Esophagus squamous epithelium (tissue), 5 donors: ENCODE measurements at regions not wholly inside any gene's neighbourhood (a gene's known extent, or its start where the extent isn't known, plus 50 kb on each side); places are given as distances from the start of the nearest gene placed in this dataset.

Experiments
- DNase-seq: peaks from one replicate; lab custom pipeline; 2025; lab: John Stamatoyannopoulos, UW
- H3K27ac ChIP-seq, 4 donors: fragments of 200-600 bp; sonication (generic); one replicate each; pipeline ENCODE4 v1.5.1; 2016 to 2019; ENCODE audit warnings: mild to moderate bottlenecking in 1 of 4
- H3K27me3 ChIP-seq, 4 donors: fragments of 200-600 bp; sonication (generic); 1 replicate in 3 of 4; 2 replicates in 1 of 4; pipeline versions ENCODE4 v1.5.1 to v1.6.0; 2017 to 2021; ENCODE audit warnings: antibody characterized with exemption in 1 of 4
- H3K36me3 ChIP-seq, 3 donors: fragments of 200-600 bp; sonication (generic); one replicate each; pipeline ENCODE4 v1.5.1; 2016 to 2019
- H3K4me1 ChIP-seq, 3 donors: fragments of 200-600 bp; sonication (generic); one replicate each; pipeline ENCODE4 v1.5.1; 2017 to 2019
- H3K4me3 ChIP-seq, 4 donors: fragments of 200-600 bp; sonication (generic); 1 replicate in 3 of 4; 2 replicates in 1 of 4; pipeline ENCODE4 v1.5.1; 2016 to 2019; ENCODE audit warnings: mild to moderate bottlenecking in 2 of 4, moderate library complexity in 1 of 4
- H3K9me3 ChIP-seq, 3 donors: fragments of 200-600 bp; sonication (generic); one replicate each; pipeline ENCODE4 v1.5.1; 2016 to 2019
- CTCF ChIP-seq, 6 experiments: fragments of 450-650 bp in 4 of 6; fragments of 200-600 bp in 2 of 6; sonication (generic) in 2 of 6; IDR thresholded peaks; one replicate each; pipeline ENCODE4 v1.5.1; 2016 to 2019; ENCODE audit warnings: antibody characterized with exemption in 6 of 6, mild to moderate bottlenecking in 4 of 6, moderate library complexity in 4 of 6
- POLR2A ChIP-seq, 4 donors: fragments of 450-650 bp; IDR thresholded peaks; one replicate each; pipeline ENCODE4 v1.6.1; 2017; ENCODE audit warnings: antibody characterized with exemption in 4 of 4, mild to moderate bottlenecking in 4 of 4, moderate library complexity in 3 of 4
- WGBS, 2 donors: methylation state at CpG; one replicate each; pipeline ENCODE4 v1.1.5; 2018; 5-methylcytosine and 5-hydroxymethylcytosine counted together
- intact Hi-C: fragments of 100-400 bp; cut with DNase I; formaldehyde crosslinking; loops from one replicate; pipeline ENCODE4 v1.15.0; 2022
- donor health status: DM: yes; HTN: yes; CAD: no.

- H3K9me3 ChIP-seq, result no peaks in the 10 kb centered on the region
- TF ChIP-seq CTCF (IDR thresholded peaks at IDR 0.05) (no peak), POLR2A (IDR thresholded peaks at IDR 0.05) (no peak)
- H3K4me3 ChIP-seq, result no peak overlapping the region
- 27 to 29% methylated on average over 1 of the region's 1 CpG for WGBS, 2 donors
- H3K36me3 ChIP-seq, result no peaks in the 10 kb centered on the region
- intact Hi-C loops, result no loop called here
- no peaks in the 10 kb centered on the region for H3K4me1 ChIP-seq
- no peak for DNase-seq
- H3K27me3 ChIP-seq, result no peaks in the 10 kb centered on the region
- no peak overlapping the region for H3K27ac ChIP-seq
Observed at GRCh38 chr2:166765141-166765540, 123.1 kb upstream of the XIRP2 start.

GRCh38 chr2:166764702-166765101, 123.6 kb upstream of the XIRP2 start:
- H3K4me3 ChIP-seq, result no peak overlapping the region
- no peaks in the 10 kb centered on the region for H3K36me3 ChIP-seq
- no peak overlapping the region for H3K27ac ChIP-seq
- no peaks in the 10 kb centered on the region for H3K4me1 ChIP-seq
- H3K9me3 ChIP-seq, result no peaks in the 10 kb centered on the region
- H3K27me3 ChIP-seq, result no peaks in the 10 kb centered on the region
- TF ChIP-seq CTCF (IDR thresholded peaks at IDR 0.05) (no peak), POLR2A (IDR thresholded peaks at IDR 0.05) (no peak)
- no peak for DNase-seq
- intact Hi-C loops, result no loop called here

GRCh38 chr2:166764216-166764615, 124.1 kb upstream of the XIRP2 start:
- no peak overlapping the region for H3K4me3 ChIP-seq
- no peak for DNase-seq
- WGBS, 2 donors, result 73 to 90% methylated on average over 1 of the region's 1 CpG

GRCh38 chr2:166762746-166763145, 125.5 kb upstream of the XIRP2 start:
- H3K4me3 ChIP-seq, result no peak overlapping the region
- 87% methylated on average over 2 of the region's 2 CpGs for WGBS, 2 donors
- intact Hi-C loops, result no loop called here
- no peaks in the 10 kb centered on the region for H3K9me3 ChIP-seq
- H3K27ac ChIP-seq, result no peak overlapping the region
- no peak for DNase-seq
- no peak for TF ChIP-seq CTCF (IDR thresholded peaks at IDR 0.05)
- no peak for TF ChIP-seq POLR2A (IDR thresholded peaks at IDR 0.05)
- no peaks in the 10 kb centered on the region for H3K27me3 ChIP-seq
- H3K4me1 ChIP-seq, result no peaks in the 10 kb centered on the region
- H3K36me3 ChIP-seq, result no peaks in the 10 kb centered on the region

More at GRCh38 chr2:166764216-166764615, 124.1 kb upstream of the XIRP2 start:
- no peaks in the 10 kb centered on the region for H3K4me1 ChIP-seq
- TF ChIP-seq POLR2A (IDR thresholded peaks at IDR 0.05), result no peak
- no peak for TF ChIP-seq CTCF (IDR thresholded peaks at IDR 0.05)
- intact Hi-C loops, result no loop called here
- H3K27me3 ChIP-seq, result no peaks in the 10 kb centered on the region
- no peaks in the 10 kb centered on the region for H3K9me3 ChIP-seq
- no peak overlapping the region for H3K27ac ChIP-seq
- H3K36me3 ChIP-seq, result no peaks in the 10 kb centered on the region

- Histone ChIP-seq H3K27ac (no peak overlapping the region), H3K9me3 (no peaks in the 10 kb centered on the region), H3K27me3 (no peaks in the 10 kb centered on the region), H3K4me3 (no peak overlapping the region), H3K4me1 (no peaks in the 10 kb centered on the region), H3K36me3 (no peaks in the 10 kb centered on the region)
- 72 to 83% methylated on average over 4 of the region's 4 CpGs for WGBS, 2 donors
- TF ChIP-seq CTCF (IDR thresholded peaks at IDR 0.05) (no peak), POLR2A (IDR thresholded peaks at IDR 0.05) (no peak)
- DNase-seq, result no peak
- intact Hi-C loops, result no loop called here
Observed at GRCh38 chr2:166758956-166759355, 129.3 kb upstream of the XIRP2 start.
